Body of pancreas (tissue), 4 donors: ENCODE measurements at regions not wholly inside any gene's neighbourhood (a gene's known extent, or its start where the extent isn't known, plus 50 kb on each side); places are given as distances from the start of the nearest gene placed in this dataset.

Experiments
- CTCF ChIP-seq, 7 experiments: fragments of 450-650 bp in 4 of 7; fragments of 200-600 bp in 3 of 7; sonication (generic) in 3 of 7; IDR thresholded peaks; one replicate each; pipeline ENCODE4 v1.5.1; 2016 to 2019; ENCODE audit warnings: antibody characterized with exemption in 7 of 7
- POLR2A ChIP-seq, 3 donors: fragments of 450-650 bp; IDR thresholded peaks; one replicate each; pipeline ENCODE4 v1.6.1; 2016; ENCODE audit warnings: antibody characterized with exemption in 3 of 3, mild to moderate bottlenecking in 2 of 3

DNA sequence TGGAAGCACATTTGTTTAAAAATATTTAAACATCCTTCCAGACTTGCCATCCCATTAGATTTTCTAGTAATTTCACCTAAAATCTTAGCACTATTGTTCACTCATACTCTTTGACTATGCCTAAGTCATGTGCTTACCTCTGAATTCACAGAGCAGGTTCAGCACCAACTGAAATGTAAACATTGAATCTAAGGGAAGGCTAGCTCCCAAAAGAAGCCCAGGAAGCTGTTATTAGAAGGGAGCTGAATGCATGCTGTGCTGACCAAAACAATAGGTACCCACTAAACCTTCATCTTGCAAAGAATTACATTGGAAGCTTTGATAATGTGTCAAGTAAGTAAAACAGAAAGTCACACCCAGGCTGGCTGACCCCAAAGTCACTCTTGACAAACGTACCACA is 571.3 kb downstream of the GABRG2 start:
- TF ChIP-seq CTCF (IDR thresholded peaks at IDR 0.05) (no peak), POLR2A (IDR thresholded peaks at IDR 0.05) (no peak)
